Femur (tissue), 1 donor: ENCODE measurements at regions not wholly inside any gene's neighbourhood (a gene's known extent, or its start where the extent isn't known, plus 50 kb on each side); places are given as distances from the start of the nearest gene placed in this dataset.
A peak's percentile ranks its signal among the peaks of the same experiment; 100 is the strongest.

Experiments
- DNase-seq: peaks from one replicate; pipeline ENCODE4 v3.0.0-alpha.2; 2017

GRCh38 chr7:35437619-35438275 is 183.8 kb upstream of the TBX20 start:
- no peak for DNase-seq

- DNase-seq, result no peak
Observed at GRCh38 chr7:35436452-35436851, 182.6 kb upstream of the TBX20 start.

DNA sequence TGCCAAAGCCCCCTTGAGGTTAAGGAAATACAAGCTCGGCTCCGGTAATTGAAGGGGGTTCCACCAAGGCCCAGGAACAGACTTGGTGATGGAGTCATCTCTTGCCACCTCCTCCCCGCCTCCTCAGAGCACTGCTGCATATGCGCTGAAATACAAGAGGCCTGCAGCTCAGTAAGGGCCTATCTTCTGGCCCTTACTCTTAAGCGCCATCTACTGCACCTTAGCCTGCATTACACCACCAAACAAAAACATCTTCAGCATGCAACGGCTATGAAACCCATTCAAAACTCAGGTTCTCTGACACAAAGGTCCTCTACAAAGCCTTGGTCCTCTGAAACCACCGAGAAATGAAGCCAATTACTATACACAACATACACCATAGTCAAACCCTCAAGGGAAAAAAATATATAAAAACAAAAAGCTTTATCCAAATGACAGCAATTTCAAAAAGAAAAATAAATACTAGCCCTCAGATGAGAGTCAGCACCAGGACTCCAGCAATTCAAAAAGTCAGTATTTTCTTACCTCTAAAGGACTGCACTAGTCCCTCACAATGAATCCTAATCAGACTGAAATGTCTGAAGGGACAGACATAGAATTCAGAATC is 176.8 kb upstream of the TBX20 start:
- no peak for DNase-seq

GRCh38 chr7:35424869-35425495 is 171.1 kb upstream of the TBX20 start:
- peak; percentile 43 for DNase-seq

DNA sequence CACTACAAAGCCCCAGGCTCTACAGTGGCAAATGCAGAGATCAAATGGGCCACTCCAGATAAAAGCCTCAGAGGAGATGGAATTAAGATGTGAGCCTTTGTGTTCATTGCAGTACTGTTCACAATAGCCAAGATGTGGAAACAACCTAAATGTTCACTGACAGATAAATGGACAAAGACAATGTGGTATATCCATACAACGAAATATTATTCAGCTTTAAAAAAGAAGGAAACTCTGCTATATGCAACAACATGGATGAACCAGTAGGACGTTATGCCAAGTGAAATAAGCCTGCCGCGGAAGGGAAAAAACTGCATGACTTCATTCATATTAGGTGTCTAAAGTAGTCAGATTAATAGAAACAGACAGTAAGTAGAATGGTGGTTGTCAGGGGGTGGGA is 170.5 kb upstream of the TBX20 start:
- no peak for DNase-seq

GRCh38 chr7:35422715-35423114 is 168.8 kb upstream of the TBX20 start:
- DNase-seq, result no peak

DNA sequence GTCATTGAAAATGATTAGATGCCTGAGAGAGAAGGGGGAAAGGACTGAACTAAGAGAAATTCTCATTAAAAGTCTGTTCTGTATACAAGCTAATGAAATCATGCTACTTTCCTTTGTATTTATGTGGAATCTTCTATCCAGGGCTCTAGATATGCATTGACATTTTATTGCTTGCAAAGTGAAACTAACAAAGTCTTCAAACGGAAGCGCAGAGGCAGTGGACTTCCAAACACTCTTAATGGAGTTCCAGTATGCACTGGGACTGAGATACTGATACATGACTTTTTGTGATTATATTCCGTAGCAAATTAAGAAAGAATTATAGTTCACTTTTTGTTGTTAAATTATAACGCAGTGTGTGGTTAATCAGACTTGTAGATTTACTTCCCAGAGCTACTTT is 166.8 kb upstream of the TBX20 start:
- DNase-seq, result no peak

DNA sequence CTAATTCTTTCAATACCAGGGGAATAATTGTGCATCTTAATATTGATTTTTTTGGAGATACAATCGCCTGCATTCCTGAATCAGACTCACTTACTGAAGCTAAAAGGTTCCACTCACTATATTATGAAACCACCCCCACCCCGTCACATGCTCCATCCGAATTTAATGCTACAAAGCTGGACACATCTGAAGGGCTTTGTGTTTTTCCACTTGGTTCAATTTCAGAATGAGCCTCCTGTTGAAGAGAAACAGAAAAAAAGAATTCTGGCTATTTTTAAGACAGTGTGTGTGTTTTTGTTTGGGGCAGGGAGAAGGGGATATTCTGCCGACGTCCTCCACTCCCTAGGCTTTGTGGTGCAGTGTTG is 165.5 kb upstream of the TBX20 start:
- DNase-seq, result no peak

DNA sequence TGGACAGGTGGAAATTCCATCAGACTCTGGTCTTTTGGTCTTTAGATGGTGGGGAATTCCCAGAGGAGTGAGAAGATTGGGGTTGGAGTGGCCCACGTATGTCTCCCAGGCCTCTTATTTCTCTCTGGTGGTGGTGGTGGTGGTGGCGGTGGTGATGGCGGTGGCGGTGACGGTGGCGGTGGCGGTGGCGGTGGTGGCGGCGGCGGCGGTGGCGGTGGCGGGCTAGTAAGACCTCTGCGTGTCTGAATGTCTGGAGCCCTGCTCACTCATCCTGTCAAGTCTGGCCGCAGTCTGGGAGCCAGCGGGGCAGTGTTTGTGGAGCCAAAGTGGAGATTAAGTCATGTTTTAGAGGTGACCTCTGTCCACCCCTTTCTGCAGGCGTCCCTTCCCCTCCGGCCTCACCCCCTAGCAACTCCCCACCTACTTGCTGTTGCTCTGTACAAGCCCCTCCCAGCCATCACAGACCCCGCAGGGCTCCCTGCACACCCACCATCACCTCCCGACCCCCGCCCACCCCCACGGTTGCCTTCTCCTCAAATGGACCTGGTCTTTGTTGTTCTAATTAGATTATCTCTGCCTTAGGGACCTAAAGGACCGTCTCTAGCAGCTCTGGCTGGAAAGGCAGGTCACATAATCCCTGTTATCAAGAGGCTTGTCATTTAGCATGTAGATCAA is 165.0 kb upstream of the TBX20 start:
- no peak for DNase-seq

GRCh38 chr7:35416568-35416967 is 162.7 kb upstream of the TBX20 start:
- DNase-seq, result no peak

- no peak for DNase-seq
Observed at GRCh38 chr7:35415411-35415822, 161.5 kb upstream of the TBX20 start.

DNA sequence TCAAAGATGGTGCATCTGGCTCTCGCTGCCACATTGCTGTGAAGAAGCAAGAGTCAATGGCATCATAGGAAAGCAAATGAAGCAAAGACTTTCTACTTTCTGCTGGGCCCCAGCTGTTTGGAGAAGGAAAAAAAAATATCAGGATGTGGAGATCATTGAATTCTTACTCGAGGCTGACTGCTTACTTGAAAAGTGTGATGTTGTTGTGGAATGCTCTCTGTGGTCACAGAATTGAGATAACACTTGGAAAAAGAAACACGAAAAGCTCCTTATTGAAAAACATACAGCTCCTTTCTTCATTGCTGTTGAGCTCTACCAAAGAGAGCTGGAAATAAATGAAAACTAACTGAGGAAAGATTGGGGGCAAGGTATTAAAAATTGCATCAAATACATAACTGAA is 157.4 kb upstream of the TBX20 start:
- no peak for DNase-seq

DNA sequence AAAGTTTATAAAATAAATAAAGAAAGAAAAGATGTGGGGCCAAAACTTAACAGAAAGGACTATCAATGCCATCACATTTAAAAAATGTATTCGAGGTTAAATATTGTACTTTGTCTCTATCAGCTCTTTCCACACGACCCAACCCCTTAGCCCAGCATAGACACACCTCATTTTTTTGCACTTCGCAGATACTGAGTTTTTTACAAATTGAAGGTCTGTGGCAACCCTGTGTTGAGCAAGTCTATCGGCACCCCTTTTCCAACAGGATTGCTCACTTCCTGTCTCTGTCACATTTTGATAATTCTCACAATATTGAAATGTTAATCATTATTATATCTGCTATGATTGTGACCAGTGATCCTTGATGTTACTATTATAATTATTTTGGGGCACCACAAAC is 151.6 kb upstream of the TBX20 start:
- no peak for DNase-seq

DNA sequence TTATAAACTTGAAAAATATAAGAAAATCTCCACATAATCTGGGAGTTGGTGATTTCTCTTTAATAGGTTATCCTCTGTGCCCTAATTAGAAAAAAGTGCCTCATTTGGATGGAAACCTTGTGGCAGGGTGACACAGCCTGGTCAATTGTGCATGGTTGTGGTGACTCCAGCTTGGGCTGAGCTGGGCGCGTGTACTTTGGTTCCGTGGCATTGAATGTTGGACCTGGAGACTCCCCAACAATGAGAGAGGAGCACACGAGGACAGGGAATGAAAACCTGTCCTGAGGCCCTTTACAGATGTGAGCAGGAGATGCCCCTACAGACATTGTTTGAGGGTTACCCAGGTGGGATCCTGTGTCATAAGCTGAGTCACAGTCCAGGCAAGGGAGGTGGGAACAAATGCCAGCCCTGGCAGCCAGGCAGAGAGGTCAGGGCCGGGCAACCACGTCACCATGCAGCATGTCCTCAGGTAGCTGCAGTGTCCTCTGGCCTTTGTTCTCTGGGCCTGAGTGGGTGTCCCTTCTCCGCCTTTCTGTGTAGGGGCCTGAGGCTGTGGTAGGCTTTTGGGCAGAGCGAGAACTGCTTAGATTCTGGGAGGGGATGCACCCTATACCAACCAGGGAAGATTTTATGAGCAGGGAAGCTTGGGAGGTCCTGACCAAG is 147.4 kb upstream of the TBX20 start:
- no peak for DNase-seq

- DNase-seq, result no peak
Observed at GRCh38 chr7:35399840-35400239, 145.9 kb upstream of the TBX20 start.

- DNase-seq, result no peak
Observed at GRCh38 chr7:35399216-35399615, 145.3 kb upstream of the TBX20 start.

GRCh38 chr7:35398518-35398917 is 144.6 kb upstream of the TBX20 start:
- no peak for DNase-seq

- DNase-seq, result no peak
Observed at GRCh38 chr7:35390146-35390545, 136.2 kb upstream of the TBX20 start.

DNA sequence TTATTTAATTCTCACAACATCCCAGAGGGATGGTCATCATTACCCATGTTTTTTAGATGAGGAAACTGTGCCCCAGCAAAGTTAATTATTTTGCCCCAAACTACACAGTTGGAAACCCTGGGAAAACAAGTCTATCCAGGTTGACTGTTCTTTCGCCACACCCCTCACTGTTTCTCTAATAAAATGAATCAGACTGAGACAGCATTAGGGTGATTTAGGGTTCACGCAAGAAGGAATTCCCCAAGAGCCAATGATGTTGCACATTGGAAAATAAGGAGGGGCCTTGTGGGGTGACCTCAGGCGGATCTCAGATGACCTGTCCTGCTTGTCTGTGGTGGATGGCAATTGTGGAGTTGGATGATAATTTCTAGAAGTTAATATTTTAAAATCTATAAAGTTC is 135.7 kb upstream of the TBX20 start:
- DNase-seq, result no peak

DNA sequence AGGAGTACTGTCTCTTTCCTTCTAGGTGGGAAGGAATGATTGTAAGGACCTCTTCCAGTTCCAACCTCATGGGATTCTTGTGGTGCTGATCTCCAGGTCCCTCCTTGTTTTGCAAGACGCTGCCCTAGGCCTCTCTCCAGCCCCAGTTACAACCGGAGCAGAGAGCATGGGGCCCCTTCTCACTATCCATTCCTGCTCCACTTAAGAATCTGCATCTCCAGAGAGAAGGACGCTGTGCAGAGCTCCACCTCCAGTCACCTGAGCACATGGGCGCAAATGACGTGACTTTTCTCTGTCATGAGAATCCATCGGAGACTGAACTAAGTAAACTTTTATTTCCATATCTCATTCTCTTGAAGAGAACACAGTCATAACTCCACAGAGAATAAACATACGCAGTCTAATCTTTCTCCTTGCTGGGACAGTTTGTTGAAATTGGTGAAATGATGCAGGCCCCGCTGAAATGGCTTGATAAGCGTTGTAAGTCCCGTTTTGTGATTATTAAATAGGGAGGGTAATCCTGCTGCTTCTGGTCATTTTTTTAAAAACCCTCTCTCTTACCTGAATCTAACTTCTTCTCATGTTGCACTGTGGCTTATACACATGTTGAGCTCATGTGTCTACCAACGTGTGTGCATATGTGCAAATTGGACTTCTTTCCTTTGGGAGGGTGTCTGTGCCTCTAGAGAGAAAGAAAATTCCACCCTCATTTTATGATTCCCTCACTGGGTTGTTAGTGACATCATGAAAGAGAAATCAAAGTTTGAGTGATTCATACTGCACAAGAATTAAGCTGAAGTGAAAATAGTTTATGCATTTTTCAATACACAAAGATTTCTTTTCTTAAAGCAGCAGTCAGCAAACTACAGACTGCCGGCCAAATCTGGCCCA is 133.2 kb upstream of the TBX20 start:
- DNase-seq, result no peak

DNA sequence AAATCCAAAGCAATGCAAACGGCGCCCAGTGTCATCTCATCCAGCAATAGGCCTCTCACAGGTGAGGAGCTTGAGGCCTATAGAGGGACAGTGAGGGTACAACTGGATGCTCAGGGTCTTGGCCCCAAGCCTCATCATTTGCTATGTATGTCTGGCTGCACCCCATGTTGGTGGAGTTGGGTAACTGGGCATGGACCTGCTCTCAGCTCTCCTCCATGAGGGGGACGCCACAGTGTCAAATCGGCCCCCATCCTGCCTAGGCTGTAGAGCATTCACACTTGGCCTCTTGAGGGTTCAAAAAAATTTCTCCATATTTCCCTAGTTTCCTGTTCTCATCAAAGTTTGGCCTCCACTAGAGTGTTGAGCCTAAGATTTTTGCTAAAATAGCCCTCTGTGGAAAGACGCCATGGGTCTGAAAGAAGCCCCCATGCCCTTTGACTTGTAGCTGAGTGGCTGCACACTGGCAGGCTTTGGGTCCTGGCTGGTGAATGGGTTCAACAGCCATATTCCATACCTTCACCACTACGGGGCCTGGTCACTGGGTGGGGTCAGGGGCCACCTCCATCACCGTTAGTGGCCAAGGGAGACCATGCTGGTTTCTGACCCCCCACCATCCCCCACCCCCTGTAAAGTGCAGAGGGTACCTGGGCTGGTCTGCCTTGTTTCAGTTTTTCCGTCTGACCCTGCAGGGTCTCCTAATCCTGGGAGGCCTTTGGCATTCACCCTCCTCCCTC is 132.3 kb upstream of the TBX20 start:
- DNase-seq, result no peak
